ENCODE measurements at regions not wholly inside any gene's neighbourhood (a gene's known extent, or its start where the extent isn't known, plus 50 kb on each side); places are given as distances from the start of the nearest gene placed in this dataset.

- no peaks in the 10 kb centered on the region for H3K36me3 ChIP-seq (ENCODE audit: control insufficient read depth in 4 of 4, insufficient read depth in 3 of 4, low read depth in 1 of 4, low read length in 3 of 4)
- H3K27ac ChIP-seq (ENCODE audit: low read depth in 1 of 2, low read length in 2 of 2) = no peak overlapping the region
- no peaks in the 10 kb centered on the region for H3K4me1 ChIP-seq (ENCODE audit: control insufficient read depth in 4 of 4, insufficient read depth in 4 of 4, low read length in 3 of 4)
- no peak overlapping the region for H3K4me3 ChIP-seq (ENCODE audit: low read depth in 1 of 3, low read length in 3 of 3)
- no peak overlapping the region for H3K9ac ChIP-seq (ENCODE audit: low read depth in 1 of 2, low read length in 2 of 2)
- TF ChIP-seq HNF4A (conservative IDR thresholded peaks at IDR 0.05) = no peak
- no peak for TF ChIP-seq MAX (IDR thresholded peaks at IDR 0.05)
- TF ChIP-seq FOXA1 (IDR thresholded peaks at IDR 0.05) = no peak
- TF ChIP-seq RAD21 (IDR thresholded peaks at IDR 0.05) = no peak
- no peak for TF ChIP-seq YY1 (IDR thresholded peaks at IDR 0.05)
- TF ChIP-seq SP1 (IDR thresholded peaks at IDR 0.05) = no peak
- TF ChIP-seq NR2F2 (IDR thresholded peaks at IDR 0.05) = no peak
- TF ChIP-seq HNF4G (IDR thresholded peaks at IDR 0.05) = no peak
- no peak for TF ChIP-seq JUND (IDR thresholded peaks at IDR 0.05)
- TF ChIP-seq EGR1 (IDR thresholded peaks at IDR 0.05; ENCODE audit: low read depth in 2 of 2) = no peak
- no peak for TF ChIP-seq REST (IDR thresholded peaks at IDR 0.05)
- no peaks in the 10 kb centered on the region for H3K27me3 ChIP-seq (ENCODE audit: control insufficient read depth in 4 of 4, insufficient read depth in 4 of 4, low read length in 3 of 4)
- no peak for DNase-seq (ENCODE audit: low spot score)
- WGBS = 79% methylated on average over 2 of the region's 2 CpGs
- H3K9me3 ChIP-seq (ENCODE audit: control insufficient read depth in 4 of 4, low read length in 3 of 4) = no peaks in the 10 kb centered on the region
Observed at GRCh38 chr15:46177219-46177618, 542.4 kb downstream of the SQOR start.

GRCh38 chr15:46178138-46178537, 543.3 kb downstream of the SQOR start:
- Histone ChIP-seq H3K4me3 (ENCODE audit: low read depth in 1 of 3, low read length in 3 of 3) (no peak overlapping the region), H3K27me3 (ENCODE audit: control insufficient read depth in 4 of 4, insufficient read depth in 4 of 4, low read length in 3 of 4) (no peaks in the 10 kb centered on the region), H3K9me3 (ENCODE audit: control insufficient read depth in 4 of 4, low read length in 3 of 4) (peaks cover 0 to 3% (median 0%) of the 10 kb centered on the region in 4 donors), H3K27ac (ENCODE audit: low read depth in 1 of 2, low read length in 2 of 2) (no peak overlapping the region), H3K36me3 (ENCODE audit: control insufficient read depth in 4 of 4, insufficient read depth in 3 of 4, low read depth in 1 of 4, low read length in 3 of 4) (no peaks in the 10 kb centered on the region), H3K4me1 (ENCODE audit: control insufficient read depth in 4 of 4, insufficient read depth in 4 of 4, low read length in 3 of 4) (no peaks in the 10 kb centered on the region), H3K9ac (ENCODE audit: low read depth in 1 of 2, low read length in 2 of 2) (no peak overlapping the region)
- TF ChIP-seq ATF3 (IDR thresholded peaks at IDR 0.05) (no peak), NR2F2 (IDR thresholded peaks at IDR 0.05) (no peak), EGR1 (IDR thresholded peaks at IDR 0.05; ENCODE audit: low read depth in 2 of 2) (no peak), ZBTB33 (IDR thresholded peaks at IDR 0.05) (no peak), HNF4G (IDR thresholded peaks at IDR 0.05) (no peak), CTCF (IDR thresholded peaks at IDR 0.05; ENCODE audit: low read depth, low read length, missing input control) (no peak)
- 76% methylated on average over 1 of the region's 1 CpG for WGBS
- DNase-seq (ENCODE audit: low spot score) = no peak
